Nephron progenitor cell (in vitro differentiated cells): ENCODE measurements at regions not wholly inside any gene's neighbourhood (a gene's known extent, or its start where the extent isn't known, plus 50 kb on each side); places are given as distances from the start of the nearest gene placed in this dataset.

Experiments used
- DNase-seq: peaks from one replicate; pipeline ENCODE4 v3.0.0; 2021
- H3K27ac Mint-ChIP-seq: 2 replicates; pipeline ENCODE4 v1.8.0; 2021; ENCODE audit warnings: mild to moderate bottlenecking, moderate library complexity, mixed read lengths
- H3K27me3 Mint-ChIP-seq: 2 replicates; pipeline ENCODE4 v1.8.0; 2021; ENCODE audit warnings: mild to moderate bottlenecking, low read depth, mixed read lengths; ENCODE audit not compliant: poor library complexity
- H3K36me3 Mint-ChIP-seq: 2 replicates; pipeline ENCODE4 v1.8.0; 2021; ENCODE audit warnings: low read depth, mixed read lengths
- H3K4me1 Mint-ChIP-seq: 2 replicates; pipeline ENCODE4 v1.8.0; 2021; ENCODE audit warnings: mixed read lengths
- H3K4me3 Mint-ChIP-seq: 2 replicates; pipeline ENCODE4 v1.8.0; 2021; ENCODE audit warnings: mild to moderate bottlenecking, moderate library complexity, mixed read lengths
- H3K9me3 Mint-ChIP-seq: 2 replicates; pipeline ENCODE4 v1.8.0; 2021; ENCODE audit warnings: mild to moderate bottlenecking, moderate library complexity, mixed read lengths
- CTCF ChIP-seq: fragments of 200-600 bp; sonication (generic); IDR thresholded peaks from 2 replicates; pipeline ENCODE4 v1.5.0; 2021; ENCODE audit warnings: antibody characterized with exemption

- H3K27me3 Mint-ChIP-seq, result no peaks in the 10 kb centered on the region
- H3K27ac Mint-ChIP-seq, result no peak overlapping the region
- no peaks in the 10 kb centered on the region for H3K36me3 Mint-ChIP-seq
- H3K4me3 Mint-ChIP-seq, result no peak overlapping the region
- DNase-seq, result no peak
- TF ChIP-seq CTCF, result no peak
- no peaks in the 10 kb centered on the region for H3K9me3 Mint-ChIP-seq
- no peaks in the 10 kb centered on the region for H3K4me1 Mint-ChIP-seq
Observed at GRCh38 chr12:82149045-82149444, 209.1 kb downstream of the CCDC59 start.

GRCh38 chr12:82146740-82147139 is 211.4 kb downstream of the CCDC59 start:
- H3K4me3 Mint-ChIP-seq, result no peak overlapping the region
- H3K27me3 Mint-ChIP-seq, result no peaks in the 10 kb centered on the region
- H3K4me1 Mint-ChIP-seq, result no peaks in the 10 kb centered on the region
- no peaks in the 10 kb centered on the region for H3K36me3 Mint-ChIP-seq
- no peak for TF ChIP-seq CTCF
- no peaks in the 10 kb centered on the region for H3K9me3 Mint-ChIP-seq
- no peak for DNase-seq
- no peak overlapping the region for H3K27ac Mint-ChIP-seq

- no peak for DNase-seq
- no peak overlapping the region for H3K27ac Mint-ChIP-seq
- no peaks in the 10 kb centered on the region for H3K9me3 Mint-ChIP-seq
- no peaks in the 10 kb centered on the region for H3K4me1 Mint-ChIP-seq
- no peak overlapping the region for H3K4me3 Mint-ChIP-seq
- H3K36me3 Mint-ChIP-seq, result no peaks in the 10 kb centered on the region
- no peaks in the 10 kb centered on the region for H3K27me3 Mint-ChIP-seq
- no peak for TF ChIP-seq CTCF
Observed at GRCh38 chr12:82144505-82144904, 213.7 kb downstream of the CCDC59 start.

- H3K9me3 Mint-ChIP-seq, result peaks cover 15% of the 10 kb centered on the region
- H3K27me3 Mint-ChIP-seq, result no peaks in the 10 kb centered on the region
- no peak overlapping the region for H3K27ac Mint-ChIP-seq
- no peak for TF ChIP-seq CTCF
- no peaks in the 10 kb centered on the region for H3K4me1 Mint-ChIP-seq
- no peak overlapping the region for H3K4me3 Mint-ChIP-seq
- no peaks in the 10 kb centered on the region for H3K36me3 Mint-ChIP-seq
- no peak for DNase-seq
Observed at GRCh38 chr12:82132390-82132789, 225.8 kb downstream of the CCDC59 start.

- no peaks in the 10 kb centered on the region for H3K27me3 Mint-ChIP-seq
- no peaks in the 10 kb centered on the region for H3K4me1 Mint-ChIP-seq
- no peak for DNase-seq
- H3K36me3 Mint-ChIP-seq, result no peaks in the 10 kb centered on the region
- no peak for TF ChIP-seq CTCF
- H3K9me3 Mint-ChIP-seq, result peaks cover 6% of the 10 kb centered on the region
- H3K27ac Mint-ChIP-seq, result no peak overlapping the region
- H3K4me3 Mint-ChIP-seq, result no peak overlapping the region
Observed at GRCh38 chr12:82130762-82131161, 227.4 kb downstream of the CCDC59 start.

- DNase-seq, result no peak
- no peak for TF ChIP-seq CTCF
- no peaks in the 10 kb centered on the region for H3K27me3 Mint-ChIP-seq
- H3K4me1 Mint-ChIP-seq, result no peaks in the 10 kb centered on the region
- H3K4me3 Mint-ChIP-seq, result no peak overlapping the region
- no peak overlapping the region for H3K27ac Mint-ChIP-seq
- no peaks in the 10 kb centered on the region for H3K36me3 Mint-ChIP-seq
- peaks cover 9% of the 10 kb centered on the region for H3K9me3 Mint-ChIP-seq
Observed at GRCh38 chr12:82124711-82125380, 233.3 kb downstream of the CCDC59 start.
